GM23338 (cell line): ENCODE measurements at regions not wholly inside any gene's neighbourhood (a gene's known extent, or its start where the extent isn't known, plus 50 kb on each side); places are given as distances from the start of the nearest gene placed in this dataset.

Experiments used
- ATAC-seq: fragments of 200-7000 bp; cut with Tn5 transposase; 3 replicates; pipeline ENCODE4 v1.9.1; 2020
- DNase-seq: peaks from one replicate; pipeline ENCODE4 v3.0.0-alpha.2; 2015; ENCODE audit warnings: low spot score
- H2AFZ ChIP-seq: fragments of 200-600 bp; sonication (generic); 2 replicates; pipeline ENCODE4 v1.8.0; 2016; ENCODE audit warnings: antibody characterized with exemption, mild to moderate bottlenecking, moderate library complexity
- H3F3A ChIP-seq: fragments of 200-600 bp; sonication (generic); replicated peaks from 2 replicates; pipeline ENCODE4 v1.8.0; 2017; ENCODE audit warnings: antibody characterized with exemption, mixed run types, low read depth
- H3K27ac ChIP-seq: fragments of 200-600 bp; sonication (generic); 2 replicates; pipeline ENCODE4 v1.6.1; 2016; ENCODE audit warnings: low read depth
- H3K27me3 ChIP-seq: fragments of 200-600 bp; sonication (generic); 2 replicates; pipeline ENCODE4 v1.8.0; 2016; ENCODE audit warnings: mild to moderate bottlenecking, mixed run types, moderate library complexity; ENCODE audit not compliant: insufficient read depth
- H3K36me3 ChIP-seq: fragments of 200-600 bp; sonication (generic); 2 replicates; pipeline ENCODE4 v1.8.0; 2016; ENCODE audit warnings: mild to moderate bottlenecking; ENCODE audit not compliant: insufficient read depth
- H3K4me1 ChIP-seq: fragments of 200-600 bp; sonication (generic); 2 replicates; pipeline ENCODE4 v1.8.0; 2016; ENCODE audit warnings: mild to moderate bottlenecking, moderate library complexity; ENCODE audit not compliant: insufficient read depth
- H3K4me2 ChIP-seq: fragments of 200-600 bp; sonication (generic); 2 replicates; pipeline ENCODE4 v1.7.1; 2017; ENCODE audit warnings: mixed run types
- H3K4me3 ChIP-seq: fragments of 200-600 bp; sonication (generic); 2 replicates; pipeline ENCODE4 v1.6.1; 2016; ENCODE audit warnings: mixed run types
- H3K79me2 ChIP-seq: fragments of 200-600 bp; sonication (generic); replicated peaks from 2 replicates; pipeline ENCODE4 v1.8.0; 2017; ENCODE audit warnings: mild to moderate bottlenecking; ENCODE audit not compliant: insufficient read depth
- H3K9me2 ChIP-seq: fragments of 200-600 bp; sonication (generic); 2 replicates; pipeline ENCODE4 v1.8.0; 2017; ENCODE audit not compliant: insufficient read depth
- H4K20me1 ChIP-seq: fragments of 200-600 bp; sonication (generic); replicated peaks from 2 replicates; pipeline ENCODE4 v1.8.0; 2017; ENCODE audit warnings: mild to moderate bottlenecking; ENCODE audit not compliant: insufficient read depth
- H3K27ac Mint-ChIP-seq: 2 replicates; pipeline ENCODE4 v1.8.0; 2020; ENCODE audit warnings: inconsistent platforms, mild to moderate bottlenecking, moderate library complexity, mixed read lengths
- H3K27me3 Mint-ChIP-seq: 3 replicates; pipeline ENCODE4 v1.8.0; 2022; ENCODE audit warnings: low read depth, mild to moderate bottlenecking, moderate library complexity, mixed read lengths, inconsistent platforms; ENCODE audit not compliant: insufficient read depth, poor library complexity
- H3K36me3 Mint-ChIP-seq: 3 replicates; pipeline ENCODE4 v1.8.0; 2021; ENCODE audit warnings: low read depth, mild to moderate bottlenecking, inconsistent platforms, moderate library complexity, mixed read lengths
- H3K4me1 Mint-ChIP-seq: 3 replicates; pipeline ENCODE4 v1.8.0; 2020; ENCODE audit warnings: mild to moderate bottlenecking, inconsistent platforms, mixed read lengths
- H3K4me3 Mint-ChIP-seq: 3 replicates; pipeline ENCODE4 v1.8.0; 2021; ENCODE audit warnings: moderate library complexity, mild to moderate bottlenecking, inconsistent platforms, mixed read lengths
- H3K9me3 Mint-ChIP-seq: 3 replicates; pipeline ENCODE4 v1.8.0; 2020; ENCODE audit warnings: moderate library complexity, mild to moderate bottlenecking, inconsistent platforms, mixed read lengths
- EZH2phosphoT487 ChIP-seq: fragments of 200-600 bp; sonication (generic); IDR thresholded peaks from one replicate; pipeline ENCODE4 v1.8.1; 2018; ENCODE audit warnings: antibody characterized with exemption; ENCODE audit not compliant: unreplicated experiment
- ZNF114 ChIP-seq: fragments of 250-450 bp; sonication (Bioruptor Pico); IDR thresholded peaks from 2 replicates; pipeline ENCODE4 v1.5.0; 2020; ENCODE audit warnings: mild to moderate bottlenecking, moderate library complexity
- ZNF331 ChIP-seq: fragments of 250-450 bp; sonication (Bioruptor Pico); IDR thresholded peaks from 2 replicates; pipeline ENCODE4 v1.5.0; 2020; ENCODE audit warnings: low read depth, mild to moderate bottlenecking, moderate library complexity
- TF ChIP-seq, protein P1 (sequence below): IDR thresholded peaks from 2 replicates; pipeline ENCODE4 v1.6.1; 2016; ENCODE audit warnings: antibody characterized with exemption
- TF ChIP-seq, protein P2 (sequence below): IDR thresholded peaks from one replicate; pipeline ENCODE4 v1.6.1; 2018; ENCODE audit warnings: antibody characterized with exemption; ENCODE audit not compliant: unreplicated experiment
- TF ChIP-seq, protein P3 (sequence below), 2 experiments: fragments of 200-600 bp in 1 of 2; sonication (generic) in 1 of 2; conservative IDR thresholded peaks; 2 replicates each; pipeline versions ENCODE4 v1.5.1 to v1.6.1; 2016 to 2017; ENCODE audit warnings: antibody characterized with exemption in 2 of 2, low read depth in 2 of 2, mild to moderate bottlenecking in 2 of 2, moderate library complexity in 1 of 2
- TF ChIP-seq, protein P4 (sequence below): fragments of 250-450 bp; sonication (Bioruptor Pico); IDR thresholded peaks from 2 replicates; pipeline ENCODE4 v1.5.0; 2020; ENCODE audit warnings: mild to moderate bottlenecking, moderate library complexity

DNA sequence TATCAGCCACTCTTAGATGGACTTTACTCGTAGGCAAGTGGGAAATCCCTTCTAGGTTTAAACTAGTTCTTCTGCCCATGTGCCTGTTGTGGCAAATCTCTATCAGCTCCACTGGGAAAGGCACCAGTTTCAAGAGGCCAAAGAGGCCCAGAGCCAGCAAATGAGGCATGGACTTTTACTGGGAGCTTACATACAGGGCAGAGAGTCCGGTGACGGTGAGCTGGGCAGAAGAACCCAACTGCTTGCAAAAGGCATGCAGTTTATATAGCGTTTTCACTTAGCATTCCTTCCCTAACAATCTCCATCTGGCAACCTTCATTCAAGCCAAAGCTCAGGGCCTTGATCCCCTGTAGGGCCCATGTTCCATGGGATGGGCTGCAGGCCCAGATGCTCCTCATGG is 93.0 kb upstream of the C3orf80 start (continued):
- TF ChIP-seq ZNF114 (CRISPR knock-in tag): no peak
- TF ChIP-seq, protein P1, sequence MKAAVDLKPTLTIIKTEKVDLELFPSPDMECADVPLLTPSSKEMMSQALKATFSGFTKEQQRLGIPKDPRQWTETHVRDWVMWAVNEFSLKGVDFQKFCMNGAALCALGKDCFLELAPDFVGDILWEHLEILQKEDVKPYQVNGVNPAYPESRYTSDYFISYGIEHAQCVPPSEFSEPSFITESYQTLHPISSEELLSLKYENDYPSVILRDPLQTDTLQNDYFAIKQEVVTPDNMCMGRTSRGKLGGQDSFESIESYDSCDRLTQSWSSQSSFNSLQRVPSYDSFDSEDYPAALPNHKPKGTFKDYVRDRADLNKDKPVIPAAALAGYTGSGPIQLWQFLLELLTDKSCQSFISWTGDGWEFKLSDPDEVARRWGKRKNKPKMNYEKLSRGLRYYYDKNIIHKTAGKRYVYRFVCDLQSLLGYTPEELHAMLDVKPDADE: no peak
- TF ChIP-seq, protein P2, sequence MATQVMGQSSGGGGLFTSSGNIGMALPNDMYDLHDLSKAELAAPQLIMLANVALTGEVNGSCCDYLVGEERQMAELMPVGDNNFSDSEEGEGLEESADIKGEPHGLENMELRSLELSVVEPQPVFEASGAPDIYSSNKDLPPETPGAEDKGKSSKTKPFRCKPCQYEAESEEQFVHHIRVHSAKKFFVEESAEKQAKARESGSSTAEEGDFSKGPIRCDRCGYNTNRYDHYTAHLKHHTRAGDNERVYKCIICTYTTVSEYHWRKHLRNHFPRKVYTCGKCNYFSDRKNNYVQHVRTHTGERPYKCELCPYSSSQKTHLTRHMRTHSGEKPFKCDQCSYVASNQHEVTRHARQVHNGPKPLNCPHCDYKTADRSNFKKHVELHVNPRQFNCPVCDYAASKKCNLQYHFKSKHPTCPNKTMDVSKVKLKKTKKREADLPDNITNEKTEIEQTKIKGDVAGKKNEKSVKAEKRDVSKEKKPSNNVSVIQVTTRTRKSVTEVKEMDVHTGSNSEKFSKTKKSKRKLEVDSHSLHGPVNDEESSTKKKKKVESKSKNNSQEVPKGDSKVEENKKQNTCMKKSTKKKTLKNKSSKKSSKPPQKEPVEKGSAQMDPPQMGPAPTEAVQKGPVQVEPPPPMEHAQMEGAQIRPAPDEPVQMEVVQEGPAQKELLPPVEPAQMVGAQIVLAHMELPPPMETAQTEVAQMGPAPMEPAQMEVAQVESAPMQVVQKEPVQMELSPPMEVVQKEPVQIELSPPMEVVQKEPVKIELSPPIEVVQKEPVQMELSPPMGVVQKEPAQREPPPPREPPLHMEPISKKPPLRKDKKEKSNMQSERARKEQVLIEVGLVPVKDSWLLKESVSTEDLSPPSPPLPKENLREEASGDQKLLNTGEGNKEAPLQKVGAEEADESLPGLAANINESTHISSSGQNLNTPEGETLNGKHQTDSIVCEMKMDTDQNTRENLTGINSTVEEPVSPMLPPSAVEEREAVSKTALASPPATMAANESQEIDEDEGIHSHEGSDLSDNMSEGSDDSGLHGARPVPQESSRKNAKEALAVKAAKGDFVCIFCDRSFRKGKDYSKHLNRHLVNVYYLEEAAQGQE: no peak
- TF ChIP-seq, protein P3, sequence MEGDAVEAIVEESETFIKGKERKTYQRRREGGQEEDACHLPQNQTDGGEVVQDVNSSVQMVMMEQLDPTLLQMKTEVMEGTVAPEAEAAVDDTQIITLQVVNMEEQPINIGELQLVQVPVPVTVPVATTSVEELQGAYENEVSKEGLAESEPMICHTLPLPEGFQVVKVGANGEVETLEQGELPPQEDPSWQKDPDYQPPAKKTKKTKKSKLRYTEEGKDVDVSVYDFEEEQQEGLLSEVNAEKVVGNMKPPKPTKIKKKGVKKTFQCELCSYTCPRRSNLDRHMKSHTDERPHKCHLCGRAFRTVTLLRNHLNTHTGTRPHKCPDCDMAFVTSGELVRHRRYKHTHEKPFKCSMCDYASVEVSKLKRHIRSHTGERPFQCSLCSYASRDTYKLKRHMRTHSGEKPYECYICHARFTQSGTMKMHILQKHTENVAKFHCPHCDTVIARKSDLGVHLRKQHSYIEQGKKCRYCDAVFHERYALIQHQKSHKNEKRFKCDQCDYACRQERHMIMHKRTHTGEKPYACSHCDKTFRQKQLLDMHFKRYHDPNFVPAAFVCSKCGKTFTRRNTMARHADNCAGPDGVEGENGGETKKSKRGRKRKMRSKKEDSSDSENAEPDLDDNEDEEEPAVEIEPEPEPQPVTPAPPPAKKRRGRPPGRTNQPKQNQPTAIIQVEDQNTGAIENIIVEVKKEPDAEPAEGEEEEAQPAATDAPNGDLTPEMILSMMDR (conservative IDR thresholded peaks at IDR 0.05; ENCODE audit: low read depth in 2 of 2): no peak
- no peak for TF ChIP-seq EZH2phosphoT487
- TF ChIP-seq ZNF331: no peak

DNA sequence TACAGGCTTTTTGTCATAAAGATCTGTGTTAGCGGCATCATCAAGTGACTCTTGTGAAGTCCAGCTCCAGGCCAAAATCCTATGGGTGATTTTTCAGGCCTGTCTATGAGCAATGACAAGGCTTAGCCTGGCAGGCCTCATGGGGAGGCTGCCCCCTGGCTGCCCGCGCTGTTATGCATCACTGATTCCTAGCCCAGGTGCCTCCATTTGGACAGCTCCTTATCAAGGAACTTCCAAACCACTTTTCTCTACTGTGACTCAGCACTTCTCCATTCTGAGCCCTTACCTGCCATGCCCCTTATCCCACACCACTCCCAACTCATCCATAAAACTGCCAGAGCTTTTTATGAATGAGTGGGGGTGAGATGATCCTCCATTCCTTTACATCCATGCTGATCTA is 91.5 kb upstream of the C3orf80 start:
- Histone ChIP-seq H3K4me3 (no peak overlapping the region), H3K27ac (no peak overlapping the region), H3K79me2 (no peaks in the 10 kb centered on the region), H3K27me3 (no peaks in the 10 kb centered on the region), H3K4me2 (no peak overlapping the region), H4K20me1 (no peaks in the 10 kb centered on the region), H3K9me2 (peaks cover 8% of the 10 kb centered on the region; the same call in 1 of the 2 replicates), H3F3A (no peaks in the 10 kb centered on the region), H2AFZ (peak overlapping the region; percentile 84), H3K4me1 (no peaks in the 10 kb centered on the region), H3K36me3 (no peaks in the 10 kb centered on the region)
- DNase-seq: peak; percentile 70
- Mint-ChIP-seq H3K9me3 (no peaks in the 10 kb centered on the region), H3K4me1 (no peaks in the 10 kb centered on the region; the same call in 1 of the 3 replicates), H3K4me3 (no peak overlapping the region), H3K36me3 (no peaks in the 10 kb centered on the region), H3K27me3 (peaks cover 2% of the 10 kb centered on the region), H3K27ac (peak overlapping the region; percentile 88)
- peak; percentile 87 for ATAC-seq
- TF ChIP-seq, protein P3 (conservative IDR thresholded peaks at IDR 0.05; ENCODE audit: low read depth in 2 of 2): peak; percentile 44 to 74
- TF ChIP-seq, protein P4, sequence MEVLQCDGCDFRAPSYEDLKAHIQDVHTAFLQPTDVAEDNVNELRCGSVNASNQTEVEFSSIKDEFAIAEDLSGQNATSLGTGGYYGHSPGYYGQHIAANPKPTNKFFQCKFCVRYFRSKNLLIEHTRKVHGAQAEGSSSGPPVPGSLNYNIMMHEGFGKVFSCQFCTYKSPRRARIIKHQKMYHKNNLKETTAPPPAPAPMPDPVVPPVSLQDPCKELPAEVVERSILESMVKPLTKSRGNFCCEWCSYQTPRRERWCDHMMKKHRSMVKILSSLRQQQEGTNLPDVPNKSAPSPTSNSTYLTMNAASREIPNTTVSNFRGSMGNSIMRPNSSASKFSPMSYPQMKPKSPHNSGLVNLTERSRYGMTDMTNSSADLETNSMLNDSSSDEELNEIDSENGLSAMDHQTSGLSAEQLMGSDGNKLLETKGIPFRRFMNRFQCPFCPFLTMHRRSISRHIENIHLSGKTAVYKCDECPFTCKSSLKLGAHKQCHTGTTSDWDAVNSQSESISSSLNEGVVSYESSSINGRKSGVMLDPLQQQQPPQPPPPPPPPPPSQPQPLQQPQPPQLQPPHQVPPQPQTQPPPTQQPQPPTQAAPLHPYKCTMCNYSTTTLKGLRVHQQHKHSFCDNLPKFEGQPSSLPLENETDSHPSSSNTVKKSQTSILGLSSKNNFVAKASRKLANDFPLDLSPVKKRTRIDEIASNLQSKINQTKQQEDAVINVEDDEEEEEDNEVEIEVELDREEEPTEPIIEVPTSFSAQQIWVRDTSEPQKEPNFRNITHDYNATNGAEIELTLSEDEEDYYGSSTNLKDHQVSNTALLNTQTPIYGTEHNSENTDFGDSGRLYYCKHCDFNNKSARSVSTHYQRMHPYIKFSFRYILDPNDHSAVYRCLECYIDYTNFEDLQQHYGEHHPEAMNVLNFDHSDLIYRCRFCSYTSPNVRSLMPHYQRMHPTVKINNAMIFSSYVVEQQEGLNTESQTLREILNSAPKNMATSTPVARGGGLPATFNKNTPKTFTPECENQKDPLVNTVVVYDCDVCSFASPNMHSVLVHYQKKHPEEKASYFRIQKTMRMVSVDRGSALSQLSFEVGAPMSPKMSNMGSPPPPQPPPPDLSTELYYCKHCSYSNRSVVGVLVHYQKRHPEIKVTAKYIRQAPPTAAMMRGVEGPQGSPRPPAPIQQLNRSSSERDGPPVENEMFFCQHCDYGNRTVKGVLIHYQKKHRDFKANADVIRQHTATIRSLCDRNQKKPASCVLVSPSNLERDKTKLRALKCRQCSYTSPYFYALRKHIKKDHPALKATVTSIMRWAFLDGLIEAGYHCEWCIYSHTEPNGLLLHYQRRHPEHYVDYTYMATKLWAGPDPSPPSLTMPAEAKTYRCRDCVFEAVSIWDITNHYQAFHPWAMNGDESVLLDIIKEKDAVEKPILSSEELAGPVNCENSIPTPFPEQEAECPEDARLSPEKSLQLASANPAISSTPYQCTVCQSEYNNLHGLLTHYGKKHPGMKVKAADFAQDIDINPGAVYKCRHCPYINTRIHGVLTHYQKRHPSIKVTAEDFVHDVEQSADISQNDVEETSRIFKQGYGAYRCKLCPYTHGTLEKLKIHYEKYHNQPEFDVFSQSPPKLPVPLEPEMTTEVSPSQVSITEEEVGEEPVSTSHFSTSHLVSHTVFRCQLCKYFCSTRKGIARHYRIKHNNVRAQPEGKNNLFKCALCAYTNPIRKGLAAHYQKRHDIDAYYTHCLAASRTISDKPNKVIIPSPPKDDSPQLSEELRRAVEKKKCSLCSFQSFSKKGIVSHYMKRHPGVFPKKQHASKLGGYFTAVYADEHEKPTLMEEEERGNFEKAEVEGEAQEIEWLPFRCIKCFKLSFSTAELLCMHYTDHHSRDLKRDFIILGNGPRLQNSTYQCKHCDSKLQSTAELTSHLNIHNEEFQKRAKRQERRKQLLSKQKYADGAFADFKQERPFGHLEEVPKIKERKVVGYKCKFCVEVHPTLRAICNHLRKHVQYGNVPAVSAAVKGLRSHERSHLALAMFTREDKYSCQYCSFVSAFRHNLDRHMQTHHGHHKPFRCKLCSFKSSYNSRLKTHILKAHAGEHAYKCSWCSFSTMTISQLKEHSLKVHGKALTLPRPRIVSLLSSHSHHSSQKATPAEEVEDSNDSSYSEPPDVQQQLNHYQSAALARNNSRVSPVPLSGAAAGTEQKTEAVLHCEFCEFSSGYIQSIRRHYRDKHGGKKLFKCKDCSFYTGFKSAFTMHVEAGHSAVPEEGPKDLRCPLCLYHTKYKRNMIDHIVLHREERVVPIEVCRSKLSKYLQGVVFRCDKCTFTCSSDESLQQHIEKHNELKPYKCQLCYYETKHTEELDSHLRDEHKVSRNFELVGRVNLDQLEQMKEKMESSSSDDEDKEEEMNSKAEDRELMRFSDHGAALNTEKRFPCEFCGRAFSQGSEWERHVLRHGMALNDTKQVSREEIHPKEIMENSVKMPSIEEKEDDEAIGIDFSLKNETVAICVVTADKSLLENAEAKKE (CRISPR knock-in tag): no peak
